ENCODE measurements at regions not wholly inside any gene's neighbourhood (a gene's known extent, or its start where the extent isn't known, plus 50 kb on each side); places are given as distances from the start of the nearest gene placed in this dataset.

DNA sequence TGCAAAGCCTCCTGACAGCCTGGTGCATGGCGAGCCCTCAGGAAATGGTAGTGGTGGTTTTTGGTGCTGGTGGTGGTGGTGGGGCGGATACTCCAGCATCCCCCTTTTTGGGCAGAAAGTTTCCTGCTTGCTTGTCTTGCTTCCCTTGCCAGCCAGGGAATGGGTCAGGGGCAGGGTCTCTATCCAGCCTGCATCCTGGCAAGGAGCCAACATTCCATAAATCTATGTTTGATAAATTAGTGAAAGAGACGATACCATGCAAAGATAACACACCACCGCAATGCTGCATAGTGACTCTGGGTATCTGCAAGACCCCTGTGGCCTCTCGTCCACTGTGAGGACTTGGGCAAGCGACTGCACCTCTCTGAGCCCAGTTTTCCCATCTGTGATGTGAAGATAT lies 246.2 kb downstream of the LRFN2 start:
- DNase-seq (ENCODE audit: low spot score), result no peak

- DNase-seq (ENCODE audit: low spot score), result no peak
Measured at GRCh38 chr6:40340196-40340595, 247.0 kb downstream of the LRFN2 start.

DNA sequence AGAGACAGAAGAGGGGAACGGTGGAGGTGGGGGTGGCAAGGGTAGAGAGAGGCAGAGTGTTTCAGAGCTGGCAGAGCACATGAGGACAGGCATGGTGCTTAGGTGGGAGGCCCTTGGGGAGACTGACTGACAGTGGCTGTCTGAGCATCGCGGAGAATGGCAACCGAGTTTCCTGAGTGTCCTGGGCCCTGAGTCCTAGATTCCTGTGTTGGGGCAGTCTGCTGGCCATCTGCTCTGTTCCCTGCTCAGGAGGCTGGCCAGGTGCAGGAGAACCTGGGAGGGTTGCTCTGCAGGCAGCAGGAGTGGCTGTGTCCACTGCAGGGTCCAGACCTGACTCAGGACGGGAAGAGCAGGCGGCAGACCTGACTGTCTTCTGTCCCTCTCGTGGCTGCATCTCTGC lies 248.9 kb downstream of the LRFN2 start:
- no peak for DNase-seq (ENCODE audit: low spot score)

GRCh38 chr6:40336940-40337760 lies 250.0 kb downstream of the LRFN2 start:
- no peak for DNase-seq (ENCODE audit: low spot score)

- no peak for DNase-seq (ENCODE audit: low spot score)
Measured at GRCh38 chr6:40336296-40336695, 250.9 kb downstream of the LRFN2 start.

DNA sequence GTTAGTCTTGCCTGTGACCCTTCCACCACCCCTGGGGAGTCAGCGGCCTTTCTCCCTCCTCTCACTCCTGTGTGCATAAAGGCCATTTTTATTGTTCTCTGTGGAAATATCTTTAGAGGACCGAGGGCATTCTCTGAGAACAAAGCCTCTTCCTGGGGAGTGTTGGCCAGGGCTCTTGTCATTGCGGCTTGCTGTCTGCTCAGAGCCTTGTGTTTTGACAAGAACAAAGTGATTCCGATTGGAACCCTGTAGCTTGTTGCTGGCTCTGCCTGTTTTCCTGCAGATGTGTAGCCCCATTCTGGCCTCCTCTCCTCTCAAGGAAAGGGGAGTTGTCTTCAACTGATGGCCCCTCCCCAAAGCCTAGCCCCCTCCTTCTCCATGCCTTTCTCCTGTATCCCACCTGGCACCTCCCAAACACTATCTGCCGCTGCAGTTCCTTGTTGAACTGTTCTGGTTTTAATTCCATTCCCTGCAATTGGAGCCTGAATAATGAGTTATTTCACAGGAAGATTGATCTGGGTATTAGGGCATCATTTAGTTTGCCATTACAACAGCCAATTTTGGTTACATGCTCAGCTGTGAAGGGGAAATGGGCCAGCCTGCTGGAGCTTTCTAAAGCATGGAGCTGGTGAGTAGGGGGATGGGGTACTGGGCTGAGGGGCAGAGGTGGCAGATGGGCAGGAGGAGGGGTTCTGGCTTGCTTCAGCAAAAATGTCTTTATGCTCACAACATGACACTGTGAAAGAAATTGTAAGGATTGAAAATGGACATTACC lies 252.5 kb downstream of the LRFN2 start:
- no peak for DNase-seq (ENCODE audit: low spot score)

- DNase-seq (ENCODE audit: low spot score), result no peak
Measured at GRCh38 chr6:40331545-40331944, 255.6 kb downstream of the LRFN2 start.

DNA sequence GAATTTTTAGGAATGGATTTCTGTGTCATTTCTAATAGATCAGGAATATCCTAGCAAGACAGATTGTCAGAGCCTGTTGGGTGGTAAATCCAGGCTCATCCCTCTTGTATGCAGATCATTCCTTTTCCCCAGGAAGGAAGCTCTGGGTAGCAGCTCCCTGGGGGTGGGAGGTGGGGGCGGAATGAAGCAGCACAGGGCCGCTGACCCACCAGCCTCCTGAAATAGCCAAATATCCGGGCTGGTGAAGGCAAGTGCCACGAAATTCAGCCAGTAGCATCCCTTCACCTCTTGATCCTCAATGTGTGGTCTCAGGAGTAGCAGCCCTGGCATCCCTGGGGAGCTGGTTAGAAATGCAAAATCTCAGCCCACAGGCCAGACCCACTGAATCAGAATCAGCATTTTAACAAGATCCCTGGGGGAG lies 256.9 kb downstream of the LRFN2 start:
- DNase-seq (ENCODE audit: low spot score), result no peak

GRCh38 chr6:40328986-40329545 lies 258.1 kb downstream of the LRFN2 start:
- no peak for DNase-seq (ENCODE audit: low spot score)

GRCh38 chr6:40328386-40328985 lies 258.7 kb downstream of the LRFN2 start:
- peak; percentile 18 for DNase-seq (ENCODE audit: low spot score)

DNA sequence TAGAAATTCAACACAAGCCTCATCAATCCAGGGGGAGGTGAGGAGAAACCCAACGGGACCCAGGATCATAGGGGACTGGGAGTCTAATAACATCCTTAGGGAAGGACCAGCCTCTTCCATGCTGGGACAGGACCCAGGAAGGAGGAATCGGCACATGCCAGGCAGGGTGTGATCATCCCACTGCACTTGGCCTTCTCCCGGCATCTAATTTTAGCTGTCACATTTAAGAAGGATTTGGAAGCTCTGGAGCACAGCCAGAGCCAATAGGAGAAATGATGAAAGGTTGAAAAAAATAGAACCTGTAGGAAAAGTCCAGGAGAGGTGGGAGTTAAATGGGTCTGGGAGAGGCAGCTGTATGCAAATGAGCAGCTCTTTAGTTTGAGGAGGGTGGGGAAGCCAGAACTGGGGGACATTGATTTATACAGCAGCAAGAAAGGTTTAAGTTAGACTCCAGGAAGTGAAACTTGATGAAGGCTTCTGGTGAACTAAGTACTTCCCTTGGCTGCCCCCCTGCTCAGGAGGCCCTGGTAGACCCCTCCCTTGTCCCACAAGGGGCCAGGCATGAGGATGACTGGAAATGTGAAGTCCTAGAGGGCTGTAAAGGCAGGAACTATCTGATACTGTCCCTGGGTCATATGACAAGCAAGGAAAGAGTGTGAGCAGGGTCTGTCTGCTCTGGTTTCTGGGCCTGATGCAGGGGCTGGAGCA lies 260.3 kb downstream of the LRFN2 start:
- DNase-seq (ENCODE audit: low spot score), result no peak

DNA sequence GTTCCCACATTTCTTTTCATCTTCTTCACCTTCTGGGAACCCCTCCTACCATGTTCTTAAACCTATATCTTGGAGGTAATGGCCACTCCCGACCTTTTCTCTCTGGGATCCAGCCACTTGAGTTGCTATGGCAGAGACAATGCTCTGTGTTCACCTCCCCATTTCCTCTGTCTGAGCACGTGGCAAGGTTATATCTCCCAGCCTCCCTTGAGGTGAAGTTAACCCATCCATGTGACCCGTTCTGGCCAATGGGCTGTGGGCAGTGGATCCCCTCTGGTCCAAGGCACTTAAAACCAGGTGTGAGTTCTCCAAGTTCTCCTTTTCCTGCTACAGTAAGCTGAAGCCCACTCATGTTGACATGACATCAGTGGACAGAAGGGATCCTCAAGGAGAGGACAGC lies 261.4 kb downstream of the LRFN2 start:
- no peak for DNase-seq (ENCODE audit: low spot score)

GRCh38 chr6:40325041-40325440 lies 262.1 kb downstream of the LRFN2 start:
- DNase-seq (ENCODE audit: low spot score), result no peak

DNA sequence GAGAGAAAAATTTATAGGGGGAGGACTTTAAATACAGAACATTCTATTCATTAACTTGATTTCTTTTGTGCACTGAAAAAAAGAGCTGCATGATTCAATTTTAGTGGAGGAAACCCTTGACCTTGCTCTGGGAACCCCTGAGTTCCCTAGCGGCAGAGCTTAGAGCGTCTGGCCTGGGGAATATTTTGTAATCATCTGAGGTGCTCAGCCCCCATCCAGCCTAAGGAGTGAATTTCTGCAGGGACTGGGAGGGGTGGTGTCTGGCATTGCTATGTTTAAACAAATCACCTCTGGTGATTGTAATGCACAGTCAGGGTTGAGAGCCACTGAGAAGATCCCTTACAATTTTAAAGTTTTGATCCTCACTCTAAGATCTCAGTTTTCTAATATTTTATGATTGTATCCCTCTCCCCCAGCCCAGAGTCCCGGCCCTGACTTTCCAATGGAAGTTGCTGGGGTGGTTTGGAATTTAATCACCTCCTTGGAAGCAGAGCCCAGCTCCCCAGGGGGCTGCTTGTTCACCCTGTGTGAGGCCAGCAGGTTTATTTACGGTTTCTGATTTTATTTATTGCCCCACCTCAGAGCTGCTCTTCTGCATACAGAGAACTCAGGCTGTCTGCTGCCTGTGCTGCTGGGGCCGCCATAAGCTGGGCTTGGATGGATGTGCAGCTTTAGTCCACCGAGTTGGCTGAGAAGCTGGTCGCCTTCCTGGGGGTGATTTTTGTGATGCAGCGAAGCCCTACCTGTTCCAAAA lies 263.1 kb downstream of the LRFN2 start:
- DNase-seq (ENCODE audit: low spot score), result no peak

DNA sequence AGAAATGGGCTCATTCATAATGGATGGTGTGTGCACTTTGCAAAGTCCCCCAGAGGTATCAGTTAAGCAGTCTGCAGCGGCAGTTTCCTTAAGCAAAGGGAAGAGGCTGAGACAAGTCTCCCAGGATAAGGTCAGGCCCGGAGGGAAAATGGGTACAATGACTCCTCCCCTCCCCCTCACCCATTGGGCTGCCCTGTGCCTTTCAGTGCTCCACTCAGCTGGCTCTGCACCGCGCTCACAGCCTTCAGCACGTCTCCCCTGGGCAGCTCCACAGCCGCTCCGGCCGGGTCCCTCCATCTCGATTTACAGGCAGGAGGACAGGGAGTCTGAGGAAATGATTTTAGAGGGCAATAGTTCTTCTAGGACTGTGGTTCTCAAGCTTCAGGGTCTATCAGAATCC lies 264.8 kb downstream of the LRFN2 start:
- no peak for DNase-seq (ENCODE audit: low spot score)

DNA sequence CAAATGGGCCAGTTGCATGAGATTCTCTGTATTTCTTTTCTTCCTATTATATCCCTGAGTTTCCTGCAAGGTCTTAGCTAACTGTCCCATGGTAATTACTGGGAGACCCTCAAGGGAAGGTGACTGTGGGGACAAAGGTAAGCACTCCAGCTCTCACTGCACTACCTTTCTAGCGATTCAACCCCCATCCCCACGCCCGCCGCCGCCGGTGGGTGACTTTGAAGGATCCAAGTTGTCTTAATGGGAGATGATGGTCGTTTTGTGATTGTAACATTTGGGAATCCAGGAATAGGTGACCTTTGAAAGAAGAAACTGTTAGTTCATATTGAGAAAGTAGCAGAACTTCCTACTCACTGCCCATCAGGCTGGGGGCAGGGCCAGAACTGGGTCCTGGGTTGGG lies 265.5 kb downstream of the LRFN2 start:
- no peak for DNase-seq (ENCODE audit: low spot score)

GRCh38 chr6:40320947-40321346 lies 266.2 kb downstream of the LRFN2 start:
- DNase-seq (ENCODE audit: low spot score), result no peak

DNA sequence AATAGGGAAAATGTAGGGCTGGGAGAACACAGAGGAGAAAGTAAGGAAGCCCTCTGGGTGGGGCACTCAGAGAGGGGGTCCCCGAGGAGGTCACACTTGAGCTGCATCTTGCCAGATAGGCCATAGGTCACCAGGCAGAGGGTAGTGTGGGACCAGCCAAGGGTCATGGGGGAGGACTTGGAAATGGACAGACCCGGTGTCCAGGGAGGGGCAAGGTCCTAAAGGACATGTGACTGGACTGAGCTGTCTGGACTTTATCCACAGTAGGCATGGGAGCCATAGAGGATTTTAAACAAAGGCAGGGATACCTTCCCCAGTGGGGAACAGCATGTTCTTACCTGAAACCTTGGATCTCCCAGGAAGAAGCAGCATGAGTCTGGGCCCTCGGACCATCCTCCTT lies 266.7 kb downstream of the LRFN2 start:
- no peak for DNase-seq (ENCODE audit: low spot score)

- DNase-seq (ENCODE audit: low spot score), result no peak
Measured at GRCh38 chr6:40319124-40319523, 268.0 kb downstream of the LRFN2 start.

- DNase-seq (ENCODE audit: low spot score), result no peak
Measured at GRCh38 chr6:40315060-40315459, 272.1 kb downstream of the LRFN2 start.

DNA sequence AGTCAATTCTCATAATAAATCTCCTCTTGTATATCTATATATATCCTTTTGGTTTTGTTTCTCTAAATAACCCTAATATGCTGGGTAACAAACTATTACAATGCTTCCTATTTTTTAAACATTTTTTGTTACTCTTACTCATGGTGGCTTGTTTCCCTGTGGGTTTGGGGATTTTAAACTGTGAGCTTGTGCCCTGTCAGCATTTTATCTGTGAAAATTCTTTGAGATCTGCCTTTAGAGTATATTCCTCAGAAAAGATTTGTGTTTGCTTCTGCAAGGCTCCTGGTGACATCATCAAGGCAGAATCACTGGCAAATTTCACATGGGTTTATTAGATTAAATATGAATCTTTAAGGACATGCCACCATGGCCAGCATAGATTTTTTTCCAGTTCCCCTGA lies 273.6 kb downstream of the LRFN2 start:
- DNase-seq (ENCODE audit: low spot score), result no peak

Measured in CD4-positive, alpha-beta T cell treated with Interleukin-15 for 4 hours (primary cell).